Stomach smooth muscle (tissue), 2 donors: ENCODE measurements at regions not wholly inside any gene's neighbourhood (a gene's known extent, or its start where the extent isn't known, plus 50 kb on each side); places are given as distances from the start of the nearest gene placed in this dataset.

ENCODE experiments used
- H3K27ac ChIP-seq: one replicate; pipeline ENCODE4 v1.7.0; 2013; ENCODE audit warnings: mild to moderate bottlenecking, low read length, inconsistent platforms
- H3K27me3 ChIP-seq, 2 donors: one replicate each; pipeline ENCODE4 v1.7.0; 2013; ENCODE audit warnings: low read length in 2 of 2; ENCODE audit not compliant: insufficient read depth in 2 of 2, control insufficient read depth in 1 of 2
- H3K36me3 ChIP-seq, 2 donors: one replicate each; pipeline ENCODE4 v1.7.0; 2013; ENCODE audit warnings: low read length in 2 of 2; ENCODE audit not compliant: control insufficient read depth in 2 of 2, insufficient read depth in 2 of 2
- H3K4me1 ChIP-seq: one replicate; pipeline ENCODE4 v1.7.0; 2013; ENCODE audit warnings: low read length; ENCODE audit not compliant: control insufficient read depth, insufficient read depth
- H3K4me3 ChIP-seq, 2 donors: one replicate each; pipeline ENCODE4 v1.7.0; 2013; ENCODE audit warnings: low read length in 2 of 2
- H3K9ac ChIP-seq, 2 donors: one replicate each; pipeline ENCODE4 v1.7.0; 2013; ENCODE audit warnings: low read length in 2 of 2, mild to moderate bottlenecking in 1 of 2
- H3K9me3 ChIP-seq, 2 donors: one replicate each; pipeline ENCODE4 v1.7.0; 2013; ENCODE audit warnings: low read length in 2 of 2; ENCODE audit not compliant: control insufficient read depth in 2 of 2
- donor health status: healthy.
- donor health status: Pancreatic carcinoma.

DNA sequence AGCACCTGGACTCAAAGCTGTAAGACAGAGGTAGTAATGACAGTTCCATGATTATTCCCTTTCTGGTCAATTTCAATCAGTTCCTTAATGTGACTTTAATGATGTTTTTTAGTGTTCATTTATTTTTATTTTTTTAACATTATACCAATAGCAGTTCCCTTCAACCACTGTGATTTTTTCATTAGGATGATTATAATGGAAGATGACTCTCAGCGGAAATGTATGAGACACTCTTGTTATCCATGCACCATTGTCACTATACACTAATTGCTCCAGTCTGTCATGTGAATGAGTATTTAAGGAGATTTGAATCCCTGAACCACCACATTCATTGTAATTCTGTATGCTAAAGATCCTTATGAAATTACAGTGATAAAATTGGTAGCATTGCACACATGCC, 2102.3 kb upstream of the AGA start:
- no peak overlapping the region for H3K4me3 ChIP-seq
- no peaks in the 10 kb centered on the region for H3K36me3 ChIP-seq
- no peaks in the 10 kb centered on the region for H3K4me1 ChIP-seq
- no peaks in the 10 kb centered on the region for H3K27me3 ChIP-seq
- H3K27ac ChIP-seq = no peak overlapping the region
- H3K9me3 ChIP-seq = no peaks in the 10 kb centered on the region
- H3K9ac ChIP-seq = no peak overlapping the region

DNA sequence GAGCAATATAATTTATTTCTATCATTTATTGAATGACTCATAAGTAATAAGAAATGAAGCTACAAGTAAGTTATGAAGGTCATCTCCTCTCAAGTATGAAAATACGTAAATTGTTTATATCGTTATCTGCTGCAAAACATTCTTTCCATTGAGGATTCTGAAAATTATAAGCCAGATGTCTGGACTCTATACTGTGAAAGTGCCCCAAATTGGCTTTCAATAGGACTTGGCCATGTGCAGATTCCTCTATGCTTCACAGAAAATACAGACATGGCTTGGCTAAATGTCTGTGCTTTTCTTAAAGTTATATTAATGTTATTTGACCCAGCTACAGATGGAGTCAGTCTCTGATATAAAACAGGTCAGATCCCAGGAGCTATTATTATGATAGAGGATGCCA, 2109.9 kb upstream of the AGA start:
- Histone ChIP-seq H3K4me3 (no peak overlapping the region), H3K27ac (no peak overlapping the region), H3K9ac (no peak overlapping the region), H3K9me3 (no peaks in the 10 kb centered on the region), H3K4me1 (no peaks in the 10 kb centered on the region), H3K36me3 (no peaks in the 10 kb centered on the region), H3K27me3 (no peaks in the 10 kb centered on the region)

GRCh38 chr4:179563741-179564140, 2121.5 kb upstream of the AGA start:
- no peaks in the 10 kb centered on the region for H3K9me3 ChIP-seq
- no peaks in the 10 kb centered on the region for H3K27me3 ChIP-seq
- no peaks in the 10 kb centered on the region for H3K36me3 ChIP-seq
- no peak overlapping the region for H3K27ac ChIP-seq
- H3K4me3 ChIP-seq = no peak overlapping the region
- H3K9ac ChIP-seq = no peak overlapping the region
- no peaks in the 10 kb centered on the region for H3K4me1 ChIP-seq

GRCh38 chr4:179569549-179569948, 2127.3 kb upstream of the AGA start:
- Histone ChIP-seq H3K4me1 (no peaks in the 10 kb centered on the region), H3K9ac (no peak overlapping the region), H3K9me3 (peaks cover 0 to 5% of the 10 kb centered on the region in 2 donors), H3K27me3 (no peaks in the 10 kb centered on the region), H3K27ac (no peak overlapping the region), H3K36me3 (no peaks in the 10 kb centered on the region), H3K4me3 (no peak overlapping the region)

DNA sequence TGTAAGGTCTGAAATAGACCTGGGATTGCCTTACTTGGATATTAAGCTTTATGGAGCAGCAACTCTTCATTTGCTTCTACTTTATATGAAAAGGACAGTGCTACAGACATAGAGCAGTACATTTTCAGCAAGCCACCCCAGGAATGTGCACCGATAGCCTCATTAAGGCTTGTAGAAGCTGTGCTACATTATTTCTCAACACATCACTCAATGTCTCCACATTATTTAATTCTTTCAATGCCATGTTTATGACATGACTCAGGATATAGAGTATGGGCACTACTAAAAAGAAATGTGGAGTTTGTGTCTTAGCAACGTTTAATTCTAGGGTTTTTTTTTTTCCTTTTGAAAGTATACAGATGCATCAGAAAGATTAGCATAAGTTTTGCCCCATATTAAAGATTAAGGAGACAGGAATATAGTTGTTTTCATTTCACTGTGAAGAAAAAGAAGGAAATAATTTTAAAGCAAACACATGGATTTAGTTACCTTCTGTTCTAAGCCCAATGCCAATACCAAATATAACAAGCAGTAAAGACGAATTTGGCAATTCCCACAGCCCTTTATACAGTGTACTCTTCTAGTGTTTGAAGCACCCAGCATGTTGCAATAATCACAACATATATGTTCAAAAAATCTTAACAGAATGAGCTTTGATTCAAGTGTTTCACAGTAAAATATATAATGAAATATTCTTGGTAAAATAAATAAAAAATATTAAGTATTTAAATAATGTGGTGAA, 2140.1 kb upstream of the AGA start:
- H3K36me3 ChIP-seq = no peaks in the 10 kb centered on the region
- no peak overlapping the region for H3K27ac ChIP-seq
- no peak overlapping the region for H3K9ac ChIP-seq
- no peaks in the 10 kb centered on the region for H3K4me1 ChIP-seq
- H3K27me3 ChIP-seq = no peaks in the 10 kb centered on the region
- H3K9me3 ChIP-seq = peaks cover 0 to 3% of the 10 kb centered on the region in 2 donors
- H3K4me3 ChIP-seq = no peak overlapping the region

GRCh38 chr4:179583221-179583620, 2141.0 kb upstream of the AGA start:
- no peak overlapping the region for H3K9ac ChIP-seq
- H3K9me3 ChIP-seq = peaks cover 0 to 3% of the 10 kb centered on the region in 2 donors
- H3K4me1 ChIP-seq = no peaks in the 10 kb centered on the region
- no peaks in the 10 kb centered on the region for H3K27me3 ChIP-seq
- H3K27ac ChIP-seq = no peak overlapping the region
- H3K36me3 ChIP-seq = no peaks in the 10 kb centered on the region
- H3K4me3 ChIP-seq = no peak overlapping the region

GRCh38 chr4:179584101-179584500, 2141.9 kb upstream of the AGA start:
- no peaks in the 10 kb centered on the region for H3K27me3 ChIP-seq
- no peak overlapping the region for H3K9ac ChIP-seq
- no peak overlapping the region for H3K27ac ChIP-seq
- H3K36me3 ChIP-seq = no peaks in the 10 kb centered on the region
- no peak overlapping the region for H3K4me3 ChIP-seq
- peaks cover 0 to 3% of the 10 kb centered on the region in 2 donors for H3K9me3 ChIP-seq
- H3K4me1 ChIP-seq = no peaks in the 10 kb centered on the region

GRCh38 chr4:179585761-179586160, 2143.5 kb upstream of the AGA start:
- no peaks in the 10 kb centered on the region for H3K4me1 ChIP-seq

GRCh38 chr4:179586460-179586859, 2144.2 kb upstream of the AGA start:
- H3K27ac ChIP-seq = no peak overlapping the region
- no peaks in the 10 kb centered on the region for H3K9me3 ChIP-seq
- no peaks in the 10 kb centered on the region for H3K27me3 ChIP-seq
- H3K4me3 ChIP-seq = no peak overlapping the region
- no peaks in the 10 kb centered on the region for H3K4me1 ChIP-seq
- no peak overlapping the region for H3K9ac ChIP-seq
- no peaks in the 10 kb centered on the region for H3K36me3 ChIP-seq

More at GRCh38 chr4:179585761-179586160, 2143.5 kb upstream of the AGA start:
- H3K9ac ChIP-seq = no peak overlapping the region
- no peaks in the 10 kb centered on the region for H3K36me3 ChIP-seq
- H3K9me3 ChIP-seq = no peaks in the 10 kb centered on the region
- H3K4me3 ChIP-seq = no peak overlapping the region
- H3K27ac ChIP-seq = no peak overlapping the region
- H3K27me3 ChIP-seq = no peaks in the 10 kb centered on the region

DNA sequence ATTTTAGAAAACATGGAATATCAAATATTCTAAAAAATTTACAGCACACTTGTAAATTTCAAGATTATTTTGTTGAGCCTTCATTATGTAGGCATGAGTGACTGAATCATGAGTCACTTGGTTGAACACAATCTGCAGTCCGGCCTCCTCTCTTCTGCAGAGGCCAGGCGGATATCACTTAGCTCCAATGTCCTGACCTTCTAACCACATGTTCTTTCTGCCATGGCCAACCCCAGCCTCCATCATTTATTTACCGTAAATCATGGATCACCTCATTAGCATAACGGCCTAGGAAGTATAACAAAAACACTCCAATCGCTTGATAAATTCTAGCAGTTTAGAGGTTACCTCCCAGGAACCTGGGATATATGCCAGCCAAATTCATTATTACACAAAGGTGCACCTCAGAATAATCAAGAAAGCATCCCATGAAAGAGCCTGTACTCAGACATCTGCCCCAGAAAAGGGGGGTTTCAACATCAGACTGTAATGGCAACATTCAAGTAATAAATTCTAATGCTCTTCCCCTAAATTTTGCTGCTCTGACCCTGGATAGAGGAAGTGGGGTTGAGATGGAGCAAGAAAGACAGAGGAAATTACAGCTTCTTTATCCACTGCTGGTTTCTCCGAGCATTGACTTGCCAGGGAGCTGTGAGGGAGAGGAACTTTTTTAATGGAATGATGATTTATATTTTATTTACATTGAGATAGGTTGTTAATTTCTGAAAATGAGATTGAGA, 2153.6 kb upstream of the AGA start:
- no peaks in the 10 kb centered on the region for H3K36me3 ChIP-seq
- H3K27ac ChIP-seq = no peak overlapping the region
- H3K27me3 ChIP-seq = no peaks in the 10 kb centered on the region
- no peaks in the 10 kb centered on the region for H3K4me1 ChIP-seq
- no peaks in the 10 kb centered on the region for H3K9me3 ChIP-seq
- no peak overlapping the region for H3K4me3 ChIP-seq
- H3K9ac ChIP-seq = no peak overlapping the region

DNA sequence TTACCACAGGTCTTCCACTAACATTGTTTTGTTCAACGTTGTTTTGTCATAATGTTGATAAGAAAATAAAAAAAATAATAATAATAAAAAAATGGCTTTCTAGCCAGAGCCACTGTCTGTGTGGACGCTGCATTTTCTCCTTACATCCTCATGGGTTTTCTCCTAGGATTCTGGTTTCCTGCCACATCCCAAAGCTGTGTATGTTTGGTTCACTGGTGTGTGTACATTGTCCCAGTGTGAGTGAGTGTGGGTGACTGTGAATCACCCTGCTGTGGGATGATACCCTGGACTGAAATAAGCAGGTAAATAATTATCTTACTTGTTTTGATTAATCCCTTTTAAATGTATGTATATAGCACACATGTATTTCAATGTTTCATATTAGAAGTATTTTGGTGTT, 2154.4 kb upstream of the AGA start:
- Histone ChIP-seq H3K4me1 (no peaks in the 10 kb centered on the region), H3K36me3 (no peaks in the 10 kb centered on the region), H3K9me3 (no peaks in the 10 kb centered on the region), H3K27ac (no peak overlapping the region), H3K27me3 (no peaks in the 10 kb centered on the region), H3K9ac (no peak overlapping the region), H3K4me3 (no peak overlapping the region)
